HG02852 (cell line): ENCODE measurements at regions not wholly inside any gene's neighbourhood (a gene's known extent, or its start where the extent isn't known, plus 50 kb on each side); places are given as distances from the start of the nearest gene placed in this dataset.
"Not testable (repeated sequence)": the region's sequence is repeated elsewhere in the genome, so short reads cannot be mapped to it uniquely, and the experiment has no call there.

Experiments used
- ATAC-seq: cut with Tn5 transposase; IDR thresholded peaks from one replicate; pipeline ENCODE4 v1.9.1; 2021; ENCODE audit warnings: mild to moderate bottlenecking, moderate library complexity; ENCODE audit not compliant: unreplicated experiment

GRCh38 chr1:58836408-58836807 is 52.6 kb upstream of the JUN start:
- no peak for ATAC-seq

GRCh38 chr1:58837886-58838285 is 54.0 kb upstream of the JUN start:
- ATAC-seq = no peak

GRCh38 chr1:58839147-58839795 is 55.4 kb upstream of the JUN start:
- ATAC-seq = no peak

- no peak for ATAC-seq
These were observed 56.3 kb upstream of the JUN start for GRCh38 chr1:58839846-58840835.

- ATAC-seq = no peak
These were observed 57.6 kb upstream of the JUN start for GRCh38 chr1:58841455-58841854.

- ATAC-seq = no peak
These were observed 59.1 kb upstream of the JUN start for GRCh38 chr1:58842941-58843340.

- no peak for ATAC-seq
These were observed 60.3 kb upstream of the JUN start for GRCh38 chr1:58844176-58844575.

GRCh38 chr1:58845942-58846341 is 62.1 kb upstream of the JUN start:
- ATAC-seq = no peak

- ATAC-seq = no peak
These were observed 65.1 kb upstream of the JUN start for GRCh38 chr1:58848818-58849411.

GRCh38 chr1:58849551-58849950 is 65.7 kb upstream of the JUN start:
- no peak for ATAC-seq

GRCh38 chr1:58850636-58851035 is 66.8 kb upstream of the JUN start:
- no peak for ATAC-seq

GRCh38 chr1:58852731-58853485 is 69.1 kb upstream of the JUN start:
- no peak for ATAC-seq

- peak; percentile 29 for ATAC-seq
These were observed 70.7 kb upstream of the JUN start for GRCh38 chr1:58854576-58854975.

GRCh38 chr1:58855274-58856165 is 71.7 kb upstream of the JUN start:
- no peak for ATAC-seq

- ATAC-seq = not testable (repeated sequence)
These were observed 72.4 kb upstream of the JUN start for GRCh38 chr1:58856281-58856680.

- ATAC-seq = peak; percentile 73
These were observed 74.1 kb upstream of the JUN start for GRCh38 chr1:58857680-58858673.

- no peak for ATAC-seq
These were observed 76.1 kb upstream of the JUN start for GRCh38 chr1:58859769-58860485.

GRCh38 chr1:58861076-58861475 is 77.2 kb upstream of the JUN start:
- no peak for ATAC-seq
